Glomerular visceral epithelial cell (primary cell): ENCODE measurements at regions not wholly inside any gene's neighbourhood (a gene's known extent, or its start where the extent isn't known, plus 50 kb on each side); places are given as distances from the start of the nearest gene placed in this dataset.

Experiments
- DNase-seq: peaks from one replicate; pipeline ENCODE4 v3.0.0-alpha.2; 2016; ENCODE audit errors: extremely low spot score

DNA sequence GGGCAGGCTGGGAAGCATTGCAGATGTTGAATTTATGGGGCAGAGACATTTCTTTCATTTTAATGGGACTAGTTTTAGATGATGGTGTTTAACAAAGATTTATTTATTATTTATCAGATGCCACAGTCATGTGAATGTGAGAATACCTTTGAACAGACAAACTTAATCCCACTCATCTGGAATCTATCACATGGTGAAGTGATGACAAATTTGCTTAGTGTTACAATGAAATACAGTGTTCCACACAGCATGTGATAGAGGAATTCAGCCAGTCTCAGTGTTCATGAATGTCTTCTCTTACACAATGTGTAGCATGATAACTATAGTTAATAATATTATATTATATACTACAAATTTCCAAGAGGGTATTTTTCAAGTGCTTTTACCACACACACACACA is 1361.7 kb upstream of the B3GALT2 start:
- DNase-seq = no peak

DNA sequence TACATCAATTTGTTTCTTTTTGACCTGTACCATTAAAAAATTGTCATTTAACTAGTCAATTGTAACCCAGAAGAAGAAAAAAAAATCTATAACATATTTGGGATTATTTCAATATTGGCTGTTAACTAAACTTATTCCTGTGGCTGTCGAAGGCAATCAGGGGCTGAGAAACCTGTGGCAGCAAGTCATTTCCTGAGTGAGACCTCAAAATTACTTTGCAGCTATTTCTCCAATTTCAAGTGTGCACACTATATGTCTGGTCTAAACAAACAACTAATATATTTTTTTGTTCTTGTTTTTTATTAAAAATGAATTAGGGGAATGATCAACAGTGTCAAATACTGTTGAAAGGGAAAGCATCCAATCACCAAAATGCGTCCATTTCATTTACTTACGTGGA is 1357.6 kb upstream of the B3GALT2 start:
- no peak for DNase-seq

DNA sequence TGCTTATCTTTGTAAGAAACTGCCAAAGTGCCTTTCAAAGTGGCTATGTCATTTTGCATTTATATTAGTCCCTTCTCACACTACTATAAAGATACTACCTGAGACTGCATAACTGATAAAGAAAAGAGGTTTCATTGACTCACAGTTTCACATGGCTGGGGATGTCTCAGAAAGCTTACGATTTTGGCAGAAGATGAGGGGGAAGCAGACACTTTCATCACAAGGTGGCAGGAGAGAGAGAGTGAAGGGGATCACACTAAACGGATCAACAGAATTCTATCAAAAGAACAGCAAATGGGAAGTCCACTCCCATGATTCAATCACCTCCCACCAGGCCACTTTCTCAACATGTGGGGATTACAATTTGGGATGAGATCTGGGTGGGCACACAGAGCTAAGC is 1352.0 kb upstream of the B3GALT2 start:
- no peak for DNase-seq

DNA sequence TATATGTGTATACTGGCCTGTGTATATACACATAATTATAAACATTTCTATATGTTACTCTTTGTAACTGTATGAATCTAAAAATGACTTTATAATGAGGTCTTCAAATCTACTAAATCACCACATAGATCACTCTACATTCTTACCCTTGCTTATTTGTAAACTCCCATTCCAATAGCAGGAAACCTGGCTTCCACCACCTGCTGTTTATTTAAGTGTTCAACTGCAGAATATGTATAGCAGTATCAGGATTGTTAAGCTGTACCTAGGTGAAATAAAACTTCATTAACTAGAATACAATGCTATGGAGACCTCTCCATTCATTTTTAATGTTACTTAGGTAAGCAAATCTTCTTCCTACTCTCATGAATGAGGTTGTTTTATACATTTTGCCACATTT is 1351.1 kb upstream of the B3GALT2 start:
- DNase-seq = no peak

DNA sequence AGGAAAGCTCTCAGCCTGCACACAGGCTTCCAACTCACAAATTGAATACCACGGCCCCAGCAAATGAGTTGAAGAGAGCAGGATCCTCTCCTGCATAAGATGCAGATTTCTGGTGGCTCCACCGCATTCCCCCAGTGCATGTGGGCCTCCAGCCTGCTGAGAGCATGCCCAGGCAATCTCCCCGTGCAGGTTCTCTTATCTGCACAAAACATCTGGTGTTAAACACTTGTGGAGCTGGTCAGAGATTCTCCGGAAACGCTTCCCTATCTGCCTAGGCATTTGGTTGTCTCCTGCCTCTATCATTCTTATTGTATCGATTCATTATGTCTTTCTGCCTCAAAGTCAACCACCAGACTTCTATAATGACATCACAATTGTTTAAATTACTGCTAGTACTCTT is 1349.0 kb upstream of the B3GALT2 start:
- DNase-seq = no peak

DNA sequence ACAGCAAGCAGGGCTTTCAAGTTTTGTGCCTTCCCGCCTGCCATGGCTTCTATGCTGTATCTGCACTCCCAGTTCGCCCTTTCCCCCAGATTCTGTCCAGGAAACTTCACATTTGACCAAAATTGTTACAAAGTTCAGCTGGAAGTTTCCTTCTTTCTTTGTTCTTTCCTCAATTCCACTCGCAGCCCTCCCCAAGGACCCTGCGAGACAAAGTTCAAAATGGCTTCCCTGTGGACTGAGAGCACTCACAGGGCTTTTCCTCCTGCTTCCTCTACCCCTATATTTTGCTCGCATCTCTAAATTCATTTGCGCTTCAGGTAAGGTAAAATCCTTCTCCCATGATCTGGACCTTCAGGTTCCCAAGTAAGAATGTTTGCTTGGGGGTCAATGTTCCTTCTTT is 1348.4 kb upstream of the B3GALT2 start:
- no peak for DNase-seq

DNA sequence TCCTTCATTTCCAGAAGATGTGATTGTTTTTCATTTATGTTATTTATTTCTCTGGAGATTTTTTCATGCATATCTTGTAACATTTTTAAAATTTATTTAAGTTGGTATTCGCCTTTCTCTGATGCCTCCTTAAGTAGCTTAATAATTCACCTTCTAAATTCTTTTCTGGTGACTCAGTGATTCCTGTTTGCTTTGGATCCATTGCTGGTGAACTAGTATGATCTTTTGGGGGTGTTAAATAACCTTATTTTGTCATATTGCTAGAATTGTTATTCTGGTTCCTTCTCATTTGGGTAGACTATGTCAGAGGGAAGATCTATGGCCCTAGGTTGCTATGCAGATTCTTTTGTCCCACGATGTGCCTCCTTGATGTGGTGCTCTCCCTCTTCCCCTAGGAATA is 1347.2 kb upstream of the B3GALT2 start:
- DNase-seq = peak; percentile 59

DNA sequence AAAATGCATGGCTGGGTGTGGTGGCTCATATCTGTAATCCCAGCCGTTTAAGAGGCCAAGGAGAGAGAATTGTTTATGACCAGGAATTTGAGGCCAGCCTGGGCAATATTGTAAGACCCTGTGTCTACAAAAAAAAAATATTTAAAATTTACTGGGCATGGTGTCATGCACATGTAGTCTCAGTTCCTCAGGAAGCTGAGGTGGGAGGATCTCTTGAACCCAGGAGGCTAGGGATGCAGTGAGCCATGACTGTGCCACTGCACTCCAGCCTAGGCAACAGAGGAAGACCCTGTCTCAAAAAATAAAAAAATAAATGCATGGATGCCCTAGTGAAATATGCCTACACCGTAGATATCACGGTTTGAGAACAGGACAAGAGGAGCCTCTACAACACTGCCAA is 1331.2 kb upstream of the B3GALT2 start:
- no peak for DNase-seq

DNA sequence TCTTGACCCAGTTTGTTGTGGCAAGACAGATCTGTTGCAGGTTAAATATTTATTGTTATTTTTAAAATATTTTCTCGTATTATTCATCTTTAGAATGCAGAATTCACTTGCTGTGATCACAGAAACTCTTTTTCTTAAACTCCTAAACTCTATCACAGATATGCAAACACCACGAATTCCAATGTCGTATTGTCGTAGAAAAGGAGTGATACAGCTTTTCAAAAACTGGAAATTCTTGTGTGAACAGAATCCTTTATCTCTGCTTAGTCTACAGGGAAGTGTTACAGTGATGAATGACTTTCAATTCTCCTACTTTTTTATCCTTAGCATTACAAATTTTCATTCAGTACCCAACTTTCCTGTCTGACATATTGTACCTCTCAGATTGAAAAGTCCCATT is 1329.5 kb upstream of the B3GALT2 start:
- no peak for DNase-seq

DNA sequence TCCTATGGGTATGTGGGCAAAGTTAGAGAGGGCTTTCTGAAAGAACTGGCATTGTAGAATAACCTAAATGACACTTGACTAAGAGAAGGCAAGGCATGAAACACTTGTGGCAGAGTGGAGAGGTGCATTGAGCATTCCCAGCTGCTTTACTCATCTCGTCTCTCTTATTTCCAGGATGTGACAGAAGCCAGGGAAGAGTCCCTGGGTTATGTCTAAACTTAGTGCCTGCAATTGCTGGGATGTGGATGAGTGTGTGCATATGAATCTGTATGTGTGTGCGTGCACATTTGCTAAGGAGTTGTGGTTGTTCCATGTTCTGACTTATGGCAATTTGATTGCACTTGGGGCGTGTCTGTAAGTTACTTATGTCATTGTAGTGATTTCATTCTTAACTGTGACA is 1326.5 kb upstream of the B3GALT2 start:
- DNase-seq = no peak

DNA sequence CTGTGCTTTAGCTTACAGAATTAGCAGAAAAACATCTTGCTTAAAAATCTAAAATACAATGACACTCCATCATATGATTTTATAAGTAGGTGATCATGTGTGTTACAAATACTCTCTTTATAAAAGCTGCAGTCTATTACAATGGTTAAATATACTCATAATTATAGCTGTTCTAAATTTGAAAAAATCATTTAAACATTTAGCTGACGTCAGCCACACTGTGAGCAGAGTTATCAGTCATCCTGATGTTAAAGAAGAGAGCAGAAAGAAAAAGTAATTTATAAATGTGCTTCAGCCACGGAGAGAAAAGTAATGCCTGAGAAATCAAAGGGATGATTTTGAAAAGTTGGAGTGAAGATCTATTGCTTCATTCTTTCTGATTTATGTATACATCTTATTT is 1325.9 kb upstream of the B3GALT2 start:
- no peak for DNase-seq

DNA sequence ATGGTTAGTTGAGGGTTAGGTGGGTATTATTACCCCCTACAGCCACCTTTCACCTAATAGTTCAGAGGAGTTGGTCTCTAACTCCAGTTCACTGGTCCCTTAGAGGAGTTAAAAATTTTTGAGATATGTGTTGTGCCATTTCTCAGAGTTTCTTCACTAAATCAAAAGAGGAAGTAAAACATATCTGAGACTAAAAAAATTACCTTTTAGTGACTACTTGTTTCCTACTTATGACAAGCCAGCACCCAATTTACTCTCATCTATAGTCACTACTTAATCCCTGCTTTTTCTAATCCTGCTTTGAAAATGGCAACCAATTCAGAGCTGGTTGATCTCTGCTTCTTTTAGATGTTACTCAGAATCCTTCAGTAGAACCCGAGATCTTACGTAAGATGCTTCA is 1316.8 kb upstream of the B3GALT2 start:
- no peak for DNase-seq

DNA sequence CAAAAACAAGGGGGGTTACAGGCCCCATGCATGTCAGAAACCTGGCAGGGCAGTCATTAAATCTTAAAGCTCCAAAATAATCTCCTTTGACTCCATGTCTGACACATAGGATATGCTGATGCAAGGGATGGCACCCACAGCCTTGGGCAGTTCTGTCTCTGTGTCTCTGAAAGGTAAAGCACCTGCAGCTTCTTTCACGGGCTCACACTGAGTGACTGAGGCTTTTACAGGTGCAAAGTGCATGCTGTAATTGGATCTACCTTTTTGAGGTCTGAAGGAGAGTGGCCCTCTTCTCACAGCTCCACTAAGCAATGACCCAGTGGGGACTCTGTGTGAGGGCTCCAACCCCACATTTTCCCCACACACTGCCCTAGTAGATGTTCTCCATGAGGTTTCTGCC is 1309.0 kb upstream of the B3GALT2 start:
- no peak for DNase-seq

DNA sequence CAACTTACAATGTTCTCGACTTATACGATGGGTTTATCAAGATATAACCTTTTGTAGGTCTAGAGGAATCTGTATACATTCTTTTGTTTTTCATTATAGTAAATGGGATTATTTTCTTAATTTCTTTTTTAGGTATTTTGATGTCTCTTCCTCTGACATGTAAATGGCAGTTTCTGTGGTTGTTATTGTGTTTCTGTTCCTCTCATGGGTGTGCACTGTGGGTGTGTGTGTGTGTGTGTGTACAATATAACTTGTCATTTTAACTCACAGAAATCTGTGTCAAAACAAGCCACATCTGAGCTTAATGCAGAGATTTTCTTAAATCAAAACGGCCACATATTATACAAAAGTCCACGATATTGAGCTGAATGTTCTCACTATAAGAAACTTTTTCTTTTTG is 1300.8 kb upstream of the B3GALT2 start:
- DNase-seq = no peak

DNA sequence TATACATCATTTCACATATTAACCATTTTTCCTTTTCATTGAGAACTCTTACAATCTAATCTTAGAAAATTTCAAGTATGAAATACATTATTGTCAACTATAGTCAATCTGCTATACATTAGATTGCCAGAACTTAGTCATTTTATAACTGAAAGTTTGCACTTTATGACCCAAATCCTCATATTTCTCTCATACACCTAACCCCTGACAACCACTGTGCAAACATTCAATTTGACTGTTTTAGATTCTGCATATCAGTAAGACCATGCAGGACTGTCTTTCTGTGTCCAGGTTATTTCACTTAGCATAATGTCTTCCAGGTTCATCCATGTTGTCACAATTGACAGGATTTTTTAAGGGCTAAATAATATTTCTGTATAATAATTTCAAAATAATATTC is 1299.0 kb upstream of the B3GALT2 start:
- no peak for DNase-seq

DNA sequence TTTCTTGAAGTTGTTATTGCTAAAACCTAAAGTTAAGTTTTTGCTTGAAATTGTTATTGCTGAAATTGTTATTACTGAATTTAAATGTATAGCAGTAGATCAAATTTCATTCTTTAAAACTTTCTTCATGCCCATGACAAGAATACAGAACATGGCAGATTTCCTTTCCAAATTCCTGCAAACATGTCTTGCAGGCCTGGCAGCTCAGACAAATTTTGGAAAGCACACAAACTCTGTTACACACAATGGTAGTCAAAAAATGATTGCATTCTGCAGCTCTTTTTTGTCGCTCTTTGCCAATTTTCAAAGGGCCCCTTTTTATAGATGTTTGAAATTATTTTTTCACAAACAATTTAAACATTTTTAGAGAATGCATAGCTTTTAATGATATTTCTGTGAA is 1292.3 kb upstream of the B3GALT2 start:
- no peak for DNase-seq

DNA sequence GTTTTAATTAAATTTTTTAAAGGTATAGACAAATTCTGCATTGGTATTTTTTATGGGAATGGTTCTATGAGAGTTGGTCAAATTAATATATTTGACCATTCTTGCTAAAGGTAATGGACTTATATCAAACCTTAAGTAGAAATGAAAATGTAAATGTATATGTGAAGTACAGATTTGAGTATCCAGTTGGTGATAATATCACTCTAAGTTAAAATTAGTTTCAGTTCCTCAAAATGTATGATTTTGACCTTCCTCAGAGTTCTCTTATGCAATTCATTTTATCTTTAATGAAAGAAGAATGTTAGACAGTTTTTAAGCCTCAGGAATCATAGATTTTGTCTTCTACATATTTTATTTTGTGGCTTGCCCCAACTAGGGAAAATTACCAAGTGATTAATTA is 1291.5 kb upstream of the B3GALT2 start:
- no peak for DNase-seq

DNA sequence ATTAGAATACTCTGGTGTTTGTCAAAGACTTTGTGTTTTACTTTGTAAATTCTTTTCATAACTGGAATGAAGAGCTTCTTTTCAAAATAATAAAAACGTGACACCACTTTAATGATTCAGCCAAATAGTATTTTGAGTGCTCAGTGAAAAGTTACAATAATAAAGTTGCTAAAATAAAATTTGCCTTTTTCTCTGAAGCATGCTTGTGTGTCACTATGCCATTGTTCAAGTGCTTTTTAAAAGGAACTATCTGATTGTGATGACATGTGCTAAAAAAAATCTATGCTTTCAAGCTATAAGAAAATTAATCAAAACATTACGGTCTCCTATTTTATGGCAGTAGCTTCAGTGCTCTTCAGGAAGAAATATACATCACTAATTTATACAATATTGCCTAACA is 1290.5 kb upstream of the B3GALT2 start:
- DNase-seq = no peak

DNA sequence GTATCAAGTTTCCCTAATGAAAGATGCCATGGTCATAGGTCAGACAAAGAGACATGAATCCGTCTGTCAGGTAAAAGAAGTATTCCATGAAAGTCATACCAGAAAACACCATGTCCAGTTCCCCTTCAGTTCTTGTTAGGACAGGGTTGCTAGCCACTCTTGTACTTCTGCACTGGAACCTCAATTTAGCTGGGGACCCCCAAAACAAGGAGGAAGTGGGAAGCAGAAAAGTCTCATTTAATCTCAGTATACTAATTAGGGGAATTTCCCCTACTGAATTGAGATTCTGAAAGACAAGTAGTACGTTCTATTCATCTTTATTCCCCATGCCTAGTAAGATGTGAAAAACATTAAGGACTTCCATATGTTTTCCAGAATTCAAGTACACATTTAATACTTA is 1289.9 kb upstream of the B3GALT2 start:
- DNase-seq = no peak

DNA sequence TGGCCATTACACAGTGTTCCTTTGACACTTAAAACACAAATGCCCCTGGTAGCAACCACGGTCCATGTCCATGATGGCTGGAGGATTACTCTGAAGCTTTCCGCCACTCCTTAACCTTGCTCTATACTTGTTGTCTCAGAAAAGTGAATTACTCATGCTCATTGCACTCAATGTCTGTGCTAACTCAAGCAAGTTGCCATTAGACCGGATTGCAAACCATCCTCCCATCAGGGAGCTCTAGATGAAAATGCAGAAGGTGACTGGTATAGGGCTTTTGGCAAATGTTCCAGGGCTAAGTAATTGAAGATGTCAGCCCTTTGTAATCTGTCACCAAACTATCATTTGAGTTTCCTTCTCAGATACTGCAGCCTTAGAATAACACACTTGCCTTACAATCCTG is 1288.3 kb upstream of the B3GALT2 start:
- DNase-seq = no peak

DNA sequence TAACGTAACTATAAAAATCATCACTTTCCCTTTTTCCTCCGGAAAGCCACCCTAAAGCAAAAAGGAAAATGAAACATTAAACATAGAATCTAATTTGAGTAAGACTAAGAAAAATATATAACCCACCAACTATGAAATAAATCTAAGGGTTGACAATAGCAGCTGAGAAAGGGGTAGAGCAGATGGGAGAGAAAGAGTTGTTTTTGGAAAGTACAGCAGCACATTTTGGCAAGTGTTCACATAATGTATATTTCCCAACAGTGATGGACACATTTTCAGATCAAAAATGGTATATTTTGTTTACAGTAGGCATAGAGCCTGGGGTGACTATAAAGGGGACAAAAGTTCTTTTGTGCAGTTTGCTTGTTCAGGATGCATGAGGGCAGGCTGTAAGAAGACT is 1287.4 kb upstream of the B3GALT2 start:
- no peak for DNase-seq

DNA sequence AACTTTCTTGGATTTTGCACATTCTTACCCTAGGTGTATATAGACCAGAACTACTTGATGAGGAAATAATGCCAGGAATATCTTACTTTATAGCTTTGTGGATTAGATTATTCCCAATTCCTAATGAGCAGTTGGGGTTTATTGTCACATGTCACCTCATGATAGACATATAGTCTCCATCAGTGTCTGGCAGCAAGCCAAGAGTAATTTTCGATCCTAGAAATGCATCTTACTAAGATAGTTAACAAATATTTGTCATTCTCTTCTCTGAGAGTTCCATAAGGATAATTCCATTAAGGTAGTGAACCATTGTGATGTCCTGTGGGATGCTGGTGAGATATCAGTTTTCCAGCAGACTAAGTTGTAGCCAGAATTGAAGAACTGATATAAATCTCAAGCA is 1282.9 kb upstream of the B3GALT2 start:
- no peak for DNase-seq

DNA sequence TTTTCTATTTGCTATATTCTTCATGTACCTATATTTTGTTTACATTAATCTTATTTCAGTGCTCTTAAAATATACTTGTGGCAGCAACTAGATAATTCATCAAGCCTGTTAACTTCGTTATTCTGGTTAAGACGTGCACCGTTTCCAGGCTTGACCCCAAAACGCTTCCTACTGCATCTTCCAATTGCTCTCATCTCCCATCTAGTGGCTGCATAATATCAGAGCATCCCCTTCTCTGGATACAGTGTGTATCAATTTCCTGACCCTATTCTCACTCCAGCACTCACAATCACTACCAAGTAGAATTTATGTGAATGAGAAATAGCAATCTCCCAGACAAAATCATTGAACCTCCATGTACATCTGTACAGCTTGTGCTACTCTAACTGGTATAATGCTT is 1280.3 kb upstream of the B3GALT2 start:
- no peak for DNase-seq

DNA sequence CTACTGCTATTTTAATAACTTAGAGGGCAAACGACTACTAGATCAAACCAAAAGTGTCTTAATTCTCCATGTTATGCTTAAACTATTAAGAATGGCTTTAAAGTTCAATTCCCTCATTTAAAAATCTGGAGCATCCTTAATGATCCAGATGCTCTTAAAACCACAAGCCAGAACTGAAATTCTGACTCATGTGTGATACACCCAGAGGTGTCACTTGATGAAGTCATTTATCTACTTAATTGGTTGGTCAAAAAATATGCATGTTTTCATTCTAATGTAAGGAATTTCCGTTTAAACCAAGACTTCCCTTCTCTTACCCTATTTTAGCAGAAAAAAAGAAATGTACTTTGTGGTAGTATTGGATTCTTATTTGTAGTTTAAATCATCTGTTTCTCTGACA is 1261.2 kb upstream of the B3GALT2 start:
- DNase-seq = peak; percentile 37

DNA sequence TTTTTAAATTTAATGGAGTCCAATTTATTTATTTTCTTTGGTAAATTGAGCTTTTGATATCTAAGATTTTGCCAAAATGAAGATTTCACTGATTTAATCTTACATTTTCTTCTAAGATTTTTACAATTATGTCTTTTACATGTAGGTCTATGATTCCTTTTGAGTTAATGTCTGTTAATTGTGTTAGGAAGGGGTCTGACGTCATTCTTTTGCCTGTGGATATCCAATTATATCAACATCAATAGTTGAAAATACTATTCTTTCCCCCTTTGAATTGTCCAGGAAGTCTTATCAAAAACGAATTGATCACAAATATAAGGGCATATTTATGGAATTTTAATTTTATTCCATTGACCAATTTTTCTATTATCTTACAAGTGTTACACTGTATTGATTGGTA is 1258.8 kb upstream of the B3GALT2 start:
- DNase-seq = no peak
